Inflammatory macrophage treated with lipopolysaccharide for 1 hour (primary cell): ENCODE measurements at regions not wholly inside any gene's neighbourhood (a gene's known extent, or its start where the extent isn't known, plus 50 kb on each side); places are given as distances from the start of the nearest gene placed in this dataset.

Source experiments
- DNase-seq, 2 donors: peaks; one replicate each; pipeline ENCODE4 v3.0.0-alpha.2; 2020 to 2022

DNA sequence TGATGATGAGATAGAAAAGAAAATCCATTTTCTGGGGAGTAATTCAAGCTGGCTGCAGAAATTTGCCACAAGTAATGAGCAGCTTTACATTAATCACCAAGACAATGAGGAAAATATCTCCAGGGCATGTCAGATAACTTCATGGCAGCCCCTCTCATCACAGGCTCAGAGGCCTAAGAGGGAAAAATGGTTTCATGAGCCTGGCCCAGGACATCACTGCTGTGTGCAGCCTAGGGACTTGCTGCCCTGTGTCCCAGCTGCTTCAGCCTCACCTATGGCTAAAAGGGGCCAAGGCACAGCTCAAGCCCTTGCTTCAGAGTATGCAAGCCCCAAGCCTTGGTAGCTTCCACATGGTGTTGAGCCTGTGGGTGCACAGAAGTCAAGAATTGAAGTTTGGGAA lies 161.7 kb downstream of the OPA1 start:
- no peak for DNase-seq

DNA sequence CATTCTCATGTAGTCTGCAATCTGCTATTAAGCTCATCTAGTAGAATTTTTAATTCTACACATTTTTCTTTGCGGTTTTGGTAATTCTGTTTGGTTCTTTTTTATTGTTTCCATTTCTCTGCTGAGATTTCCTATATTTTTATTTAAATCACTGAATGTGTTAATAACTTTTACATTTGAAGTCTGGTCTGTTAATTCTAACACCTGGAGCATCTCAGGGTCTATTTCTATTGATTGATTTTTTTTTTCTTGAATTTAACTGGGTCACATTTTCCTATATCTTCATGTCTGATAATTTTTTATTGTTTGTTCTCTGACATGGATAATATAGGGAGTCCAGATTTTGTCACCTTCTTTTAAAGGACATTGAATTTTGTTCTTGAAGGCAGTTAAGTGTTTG lies 163.5 kb downstream of the OPA1 start:
- DNase-seq, result no peak

GRCh38 chr3:193757457-193757856 lies 164.4 kb downstream of the OPA1 start:
- no peak for DNase-seq

- no peak for DNase-seq
These were observed 169.0 kb downstream of the OPA1 start for GRCh38 chr3:193761969-193762368.

GRCh38 chr3:193762657-193763056 lies 169.6 kb downstream of the OPA1 start:
- DNase-seq, result no peak

GRCh38 chr3:193764959-193765358 lies 172.0 kb downstream of the OPA1 start:
- DNase-seq, result no peak

DNA sequence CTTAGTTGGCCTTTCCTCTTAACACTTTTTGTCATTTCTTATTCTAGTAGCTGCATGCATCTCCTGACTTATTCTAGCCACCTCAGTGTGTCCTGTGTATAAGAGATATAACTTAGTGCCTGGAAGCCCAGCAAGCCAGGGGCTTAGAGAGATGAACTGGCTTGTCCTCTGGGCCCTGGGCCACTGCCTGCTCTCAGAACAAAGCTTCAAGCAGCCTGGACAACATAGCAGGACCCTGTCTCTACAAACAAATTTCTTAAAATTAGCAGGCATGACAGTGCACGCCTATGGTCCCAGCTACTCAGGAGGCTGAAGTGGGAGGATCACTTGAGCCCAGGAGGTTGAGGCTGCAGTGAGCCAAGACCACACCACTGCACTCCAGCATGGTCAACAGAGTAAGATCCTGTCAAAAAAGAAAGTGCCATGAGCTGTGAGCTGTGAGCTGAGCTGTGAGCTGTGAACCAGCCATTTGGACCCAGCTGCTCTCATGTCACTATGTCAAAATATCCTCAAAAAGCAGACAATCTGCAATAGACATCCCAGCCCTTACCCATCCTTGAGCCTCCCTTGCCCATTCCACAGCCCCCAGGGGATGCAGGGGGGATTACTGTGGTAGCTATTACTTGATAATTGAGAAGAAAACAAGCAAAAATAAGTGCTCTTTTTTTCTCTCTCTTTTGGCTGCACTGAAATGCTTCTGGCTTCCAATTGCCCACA lies 174.5 kb downstream of the OPA1 start:
- DNase-seq, result no peak

DNA sequence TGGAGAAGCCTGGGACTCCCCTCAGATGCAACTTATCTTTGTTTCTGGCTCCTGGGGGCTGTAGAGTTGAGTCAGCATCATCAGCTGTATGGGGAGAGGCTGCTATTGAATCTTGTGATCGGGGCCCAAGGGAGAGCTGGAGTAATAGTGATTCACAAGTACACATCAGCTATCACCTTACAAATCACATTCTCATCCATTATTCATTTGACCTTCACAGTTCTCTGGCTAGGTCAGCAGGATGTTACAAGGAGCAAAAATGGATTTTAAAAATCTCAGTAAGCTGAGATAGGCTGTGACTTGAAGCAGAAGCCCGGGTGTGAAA lies 175.0 kb downstream of the OPA1 start:
- no peak for DNase-seq

DNA sequence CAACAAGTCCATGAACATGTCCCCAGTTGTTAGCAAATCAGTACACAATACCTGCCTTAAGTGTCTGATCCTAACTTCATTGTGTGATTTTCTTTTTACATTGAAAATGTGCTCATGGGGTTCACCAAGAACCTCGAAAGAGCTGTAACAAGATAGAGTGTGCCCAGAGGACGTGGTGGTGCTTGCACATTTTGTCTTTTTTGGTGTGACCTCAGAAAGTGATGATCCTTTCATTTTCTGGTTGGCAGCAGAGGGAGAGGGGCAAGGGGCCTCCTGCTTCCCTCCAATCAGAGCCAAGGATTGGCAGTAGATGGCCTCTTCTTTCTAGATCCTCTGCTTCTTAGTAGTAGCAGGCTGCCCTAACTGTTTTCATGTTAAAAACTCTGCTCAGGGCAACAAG lies 176.4 kb downstream of the OPA1 start:
- no peak for DNase-seq

GRCh38 chr3:193771011-193771652 lies 178.1 kb downstream of the OPA1 start:
- DNase-seq, result no peak

DNA sequence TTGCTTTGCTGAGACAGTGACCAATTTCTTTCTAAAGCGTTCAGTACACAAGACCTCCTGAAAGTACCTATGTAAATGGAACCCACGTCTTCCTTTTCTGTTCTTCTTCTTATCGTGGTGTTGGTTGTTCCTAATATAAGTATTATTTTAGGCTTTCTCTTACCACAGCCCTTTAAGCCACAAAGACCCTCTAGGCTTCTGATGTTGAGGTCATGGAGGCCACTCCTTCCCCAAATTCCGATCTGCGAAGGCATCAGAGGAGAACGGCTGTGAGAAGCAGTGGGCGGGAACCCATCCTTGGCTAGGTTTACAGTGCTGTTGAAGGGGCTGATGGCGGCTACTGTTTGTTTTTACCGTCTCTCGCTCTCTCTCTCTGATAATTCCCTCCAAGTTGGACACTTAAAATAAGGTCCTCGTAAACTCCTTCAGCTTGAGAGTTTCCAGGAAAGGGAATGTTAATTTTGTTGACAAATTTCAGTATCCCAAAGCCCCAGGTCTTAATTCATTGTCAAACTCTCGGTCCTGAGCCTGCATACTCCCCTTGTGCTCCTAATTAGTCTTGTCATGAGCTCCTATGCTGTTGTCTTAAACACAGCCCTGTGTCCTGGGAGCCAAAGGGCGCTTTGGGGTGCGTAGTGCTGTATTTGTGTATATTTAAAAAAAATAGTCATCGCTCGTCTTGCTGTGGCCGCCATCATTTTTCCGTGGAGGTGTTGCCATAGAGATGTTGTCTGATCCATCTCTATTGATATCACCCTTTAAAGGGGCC lies 178.8 kb downstream of the OPA1 start:
- no peak for DNase-seq

DNA sequence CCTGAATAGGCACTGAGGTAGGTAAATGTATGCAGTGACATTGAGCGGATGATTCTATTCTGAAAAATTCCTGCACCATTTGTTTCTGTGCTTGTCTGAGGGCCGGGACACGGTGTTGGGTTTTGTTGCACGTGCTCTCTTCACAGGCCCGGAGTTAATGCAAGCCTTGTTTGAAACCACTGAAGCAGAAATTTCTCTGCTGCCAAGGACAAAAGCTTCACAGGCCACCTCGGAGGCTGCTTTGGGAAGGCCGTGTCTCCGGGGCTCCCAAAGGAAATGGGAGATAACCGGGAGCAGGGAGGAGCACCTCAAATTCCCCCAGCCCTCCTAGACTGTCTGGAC lies 179.4 kb downstream of the OPA1 start:
- DNase-seq, result no peak

DNA sequence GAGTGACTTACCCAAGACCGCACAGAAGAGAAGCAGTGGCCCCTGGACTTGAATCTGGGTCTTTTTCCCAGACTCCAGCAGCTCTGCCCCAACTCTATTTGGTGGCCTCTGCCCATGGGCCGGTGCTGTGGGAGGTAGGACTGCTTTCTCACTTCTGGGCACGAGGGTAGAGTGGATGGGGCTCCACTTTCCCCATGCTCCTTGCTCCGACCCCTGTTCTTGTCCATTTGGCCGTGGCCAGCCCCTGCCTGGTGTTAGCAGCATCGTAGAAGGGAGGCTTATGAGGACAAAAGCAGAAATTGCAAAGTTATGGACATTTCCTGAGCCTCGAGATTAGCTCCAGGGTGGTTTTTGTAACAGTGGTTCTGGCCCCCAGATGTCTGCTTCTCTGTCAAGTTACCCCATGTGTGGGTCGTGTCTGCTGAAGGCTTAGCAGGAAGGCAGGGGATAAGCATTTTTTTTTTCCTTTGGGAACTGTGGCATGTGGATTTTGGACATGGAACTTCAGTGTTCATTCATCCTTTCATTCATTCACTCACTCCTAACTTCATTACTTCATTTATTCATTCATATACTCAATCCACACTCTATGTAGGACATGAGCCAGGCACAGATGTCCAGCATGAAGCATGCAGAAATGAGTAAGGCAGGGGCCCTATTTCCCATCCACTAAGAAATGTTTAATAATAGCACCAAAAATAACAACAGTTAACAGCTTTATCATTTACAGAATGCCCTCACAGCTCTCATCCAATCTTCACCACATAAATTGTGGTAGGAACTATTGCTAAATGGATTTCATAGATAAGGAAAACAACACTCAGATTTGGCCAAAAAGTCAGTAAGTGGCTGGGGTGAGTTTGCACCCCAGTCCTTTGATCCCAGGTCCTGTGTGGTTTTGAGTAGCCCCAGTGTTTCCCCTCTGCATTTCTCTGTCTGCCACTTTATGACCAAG lies 180.5 kb downstream of the OPA1 start:
- no peak for DNase-seq

DNA sequence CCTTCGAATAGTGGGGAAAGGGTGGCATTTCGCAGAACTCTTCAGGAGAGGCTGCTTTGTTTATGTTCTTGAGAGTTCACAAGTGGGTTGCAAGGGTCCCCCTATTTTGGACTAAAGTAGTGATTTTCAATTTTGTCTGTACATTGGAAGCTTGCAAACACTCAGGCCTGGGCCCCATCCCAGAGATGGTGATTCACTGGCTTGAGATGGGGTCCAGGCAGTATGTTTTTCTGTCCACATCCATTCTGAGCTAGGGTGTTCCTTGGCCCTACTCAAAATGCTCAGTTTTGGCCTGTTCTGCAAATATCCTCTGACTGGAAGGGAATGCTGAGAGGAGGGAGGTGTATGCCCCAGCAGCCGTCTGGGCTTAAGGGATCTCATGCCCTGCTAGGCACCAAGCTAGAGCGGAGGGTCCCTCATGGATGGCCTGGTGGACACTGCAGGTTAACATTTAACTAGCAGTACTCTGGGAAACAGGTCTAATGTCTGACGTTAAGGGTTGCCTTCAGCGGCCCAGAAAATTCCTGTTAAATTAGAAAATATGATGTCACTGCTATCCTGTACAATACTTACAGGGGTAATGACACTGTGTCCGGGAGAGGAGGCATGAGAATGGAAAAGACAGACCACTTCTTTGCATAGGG lies 181.4 kb downstream of the OPA1 start:
- no peak for DNase-seq

GRCh38 chr3:193774916-193775285 lies 181.9 kb downstream of the OPA1 start:
- DNase-seq, result no peak

- no peak for DNase-seq
These were observed 182.5 kb downstream of the OPA1 start for GRCh38 chr3:193775421-193776077.

DNA sequence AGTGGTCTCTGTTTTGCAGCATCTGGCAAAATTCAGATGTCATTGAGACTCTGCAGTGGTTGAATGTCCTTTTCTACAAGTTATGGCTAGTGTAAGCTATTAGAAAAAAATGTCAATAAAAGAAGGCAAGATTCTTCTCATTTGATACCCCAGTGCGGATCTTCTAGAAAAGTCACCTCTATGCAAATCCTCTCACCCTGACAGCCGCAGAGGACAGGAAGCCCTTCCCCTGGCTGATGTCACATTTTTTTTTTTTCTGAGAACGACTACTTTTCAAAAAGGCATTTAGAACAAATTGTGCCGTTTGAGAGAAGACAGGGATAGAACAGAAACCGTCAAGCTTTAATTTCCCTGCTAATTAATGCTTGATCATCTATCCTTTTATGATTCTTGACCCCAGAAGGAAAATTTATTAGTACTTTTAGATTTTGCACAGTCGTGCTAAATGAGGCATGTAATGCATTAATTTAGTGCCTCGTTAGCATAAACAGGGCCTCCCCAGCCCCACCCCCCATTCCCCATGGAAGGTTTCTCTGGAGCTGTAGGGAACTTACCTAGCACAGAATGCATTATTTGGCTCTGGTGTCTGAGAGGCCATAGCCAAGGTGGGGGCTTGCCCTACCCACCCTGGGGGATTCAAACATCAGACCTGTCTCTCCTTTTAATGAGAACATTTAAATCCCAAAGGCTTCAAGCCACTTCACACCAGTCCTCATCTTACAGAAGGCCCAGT lies 183.8 kb downstream of the OPA1 start:
- no peak for DNase-seq

GRCh38 chr3:193777524-193777923 lies 184.5 kb downstream of the OPA1 start:
- DNase-seq, result no peak

DNA sequence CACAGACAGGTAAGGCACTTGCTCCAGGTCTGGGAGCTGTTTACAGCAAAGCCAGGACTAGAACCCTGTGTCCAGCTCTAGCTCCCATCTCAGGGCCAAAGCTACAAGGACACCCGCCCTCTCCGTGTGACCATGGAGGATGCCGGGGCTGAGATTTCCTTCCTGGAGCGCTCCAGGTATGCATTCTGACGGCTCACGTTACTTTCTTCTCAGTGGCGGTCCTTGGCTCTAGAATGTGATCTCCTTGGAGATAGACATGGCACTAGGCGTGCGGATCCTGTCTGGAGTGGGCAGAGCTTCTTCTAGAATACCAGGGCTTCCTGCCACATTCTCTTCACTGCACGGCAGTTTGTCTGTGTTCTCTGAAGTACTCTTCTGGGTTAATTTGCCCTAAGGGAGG lies 185.7 kb downstream of the OPA1 start:
- DNase-seq, result no peak

- DNase-seq, result no peak
These were observed 186.9 kb downstream of the OPA1 start for GRCh38 chr3:193779933-193780332.

DNA sequence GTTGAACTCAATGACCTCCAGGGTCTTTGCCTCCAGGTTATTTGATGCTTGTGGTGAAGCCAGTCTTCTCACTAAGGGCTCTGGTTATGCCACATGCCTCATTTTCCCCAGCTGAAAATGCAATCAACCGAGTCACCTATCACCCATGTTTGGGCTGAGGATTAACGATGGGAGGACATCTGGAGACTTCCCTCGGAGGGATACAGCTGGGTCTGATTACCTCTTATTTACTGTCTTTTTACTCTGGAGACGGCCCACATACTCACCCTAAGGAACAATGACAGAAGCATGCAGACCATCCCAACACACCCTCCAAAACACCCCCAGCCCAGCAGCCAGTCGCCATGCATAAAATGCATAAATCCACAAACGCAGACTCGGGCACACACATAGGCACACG lies 187.4 kb downstream of the OPA1 start:
- DNase-seq, result no peak
